ENCODE measurements at regions not wholly inside any gene's neighbourhood (a gene's known extent, or its start where the extent isn't known, plus 50 kb on each side); places are given as distances from the start of the nearest gene placed in this dataset.

- TF ChIP-seq MEIS1 (CRISPR knock-in tag; IDR thresholded peaks at IDR 0.05; ENCODE audit: borderline replicate concordance) = no peak
- TF ChIP-seq CTCF (tag by site-specific recombination; IDR thresholded peaks at IDR 0.05) = no peak
- TF ChIP-seq HOXC10 (CRISPR knock-in tag; IDR thresholded peaks at IDR 0.05) = no peak
- no peak for TF ChIP-seq REST (tag by site-specific recombination; IDR thresholded peaks at IDR 0.05)
- TF ChIP-seq ZBTB7A (tag by site-specific recombination; IDR thresholded peaks at IDR 0.05; ENCODE audit: low read depth) = no peak
- no peak for TF ChIP-seq TCF7L2 (IDR thresholded peaks at IDR 0.05; ENCODE audit: borderline replicate concordance, low read depth, low read length)
- TF ChIP-seq ZBTB17 (tag by site-specific recombination; IDR thresholded peaks at IDR 0.05) = no peak
- TF ChIP-seq ZNF274 (IDR thresholded peaks at IDR 0.05; ENCODE audit: low read length) = no peak
- TF ChIP-seq ZNF274 (tag by site-specific recombination; IDR thresholded peaks at IDR 0.05; ENCODE audit: borderline replicate concordance) = no peak
- TF ChIP-seq ZNF23 (tag by site-specific recombination; IDR thresholded peaks at IDR 0.05; ENCODE audit: borderline replicate concordance) = no peak
- TF ChIP-seq ZNF354C (tag by site-specific recombination; IDR thresholded peaks at IDR 0.05; ENCODE audit: borderline replicate concordance, low read depth) = no peak
- TF ChIP-seq GFI1B (tag by site-specific recombination; IDR thresholded peaks at IDR 0.05) = no peak
Observed at GRCh38 chr13:80523134-80523533, 182.2 kb upstream of the SPRY2 start.
